GM21526 (cell line): ENCODE measurements at regions not wholly inside any gene's neighbourhood (a gene's known extent, or its start where the extent isn't known, plus 50 kb on each side); places are given as distances from the start of the nearest gene placed in this dataset.
"Not testable (repeated sequence)": the region's sequence is repeated elsewhere in the genome, so short reads cannot be mapped to it uniquely, and the experiment has no call there.

Experiments used
- ATAC-seq: cut with Tn5 transposase; IDR thresholded peaks from one replicate; pipeline ENCODE4 v1.9.1; 2021; ENCODE audit warnings: moderate library complexity; ENCODE audit not compliant: unreplicated experiment, low FRiP score

DNA sequence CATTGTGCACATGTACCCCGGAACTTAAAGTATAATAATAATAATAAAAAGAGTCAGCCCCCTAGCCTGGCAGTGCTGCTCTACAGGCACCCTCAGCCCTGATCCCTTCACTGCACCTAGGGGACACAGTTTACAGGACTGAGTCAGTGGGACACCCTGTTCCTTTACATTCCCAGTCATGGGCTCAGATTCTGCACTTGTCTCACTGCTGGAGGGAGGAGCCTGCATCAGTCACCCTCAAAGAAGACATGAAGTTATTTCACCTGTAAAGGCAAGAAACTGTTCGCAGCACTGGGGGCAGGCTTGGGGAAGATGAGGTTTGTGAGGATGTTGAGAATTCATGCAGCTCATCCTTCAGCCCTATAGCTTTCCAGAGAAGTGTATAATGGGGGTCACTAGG is 50.7 kb upstream of the VPREB1 start:
- no peak for ATAC-seq

DNA sequence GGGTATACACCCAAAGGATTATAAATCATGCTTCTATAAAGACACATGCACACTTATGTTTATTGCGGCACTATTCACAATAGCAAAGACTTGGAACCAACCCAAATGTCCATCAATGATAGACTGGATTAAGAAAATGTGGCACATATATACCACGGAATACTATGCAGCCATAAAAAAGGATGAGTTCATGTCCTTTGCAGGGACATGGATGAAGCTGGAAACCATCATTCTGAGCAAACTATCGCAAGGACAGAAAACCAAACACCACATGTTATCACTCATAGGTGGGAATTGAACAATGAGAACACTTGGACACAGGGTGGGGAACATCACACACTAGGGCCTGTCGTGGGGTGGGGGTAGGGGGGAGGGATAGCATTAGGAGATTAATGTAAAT is 51.1 kb upstream of the VPREB1 start:
- ATAC-seq: not testable (repeated sequence)

DNA sequence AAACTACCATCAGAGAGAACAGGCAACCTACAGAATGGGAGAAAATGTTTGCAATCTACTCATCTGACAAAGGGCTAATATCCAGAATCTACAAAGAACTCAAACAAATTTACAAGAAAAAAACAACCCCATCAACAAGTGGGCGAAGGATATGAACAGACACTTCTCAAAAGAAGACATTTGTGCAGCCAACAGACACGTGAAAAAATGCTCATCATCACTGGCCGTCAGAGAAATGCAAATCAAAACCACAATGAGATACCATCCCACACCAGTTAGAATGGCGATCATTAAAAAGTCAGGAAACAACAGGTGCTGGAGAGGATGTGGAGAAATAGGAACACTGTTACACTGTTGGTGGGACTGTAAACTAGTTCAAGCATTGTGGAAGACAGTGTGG is 51.6 kb upstream of the VPREB1 start:
- not testable (repeated sequence) for ATAC-seq

DNA sequence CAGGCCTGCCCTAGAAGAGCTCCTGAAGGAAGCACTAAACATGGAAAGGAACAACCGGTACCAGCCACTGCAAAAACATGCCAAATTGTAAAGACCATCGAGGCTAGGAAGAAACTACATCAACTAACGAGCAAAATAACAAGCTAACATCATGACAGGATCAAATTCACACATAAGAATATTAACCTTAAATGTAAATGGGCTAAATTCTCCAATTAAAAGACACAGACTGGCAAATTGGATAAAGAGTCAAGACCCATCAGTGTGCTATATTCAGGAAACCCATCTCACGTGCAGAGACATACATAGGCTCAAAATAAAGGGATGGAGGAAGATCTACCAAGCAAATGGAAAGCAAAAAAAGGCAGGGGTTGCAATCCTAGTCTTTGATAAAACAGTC is 54.8 kb upstream of the VPREB1 start:
- ATAC-seq: not testable (repeated sequence)

DNA sequence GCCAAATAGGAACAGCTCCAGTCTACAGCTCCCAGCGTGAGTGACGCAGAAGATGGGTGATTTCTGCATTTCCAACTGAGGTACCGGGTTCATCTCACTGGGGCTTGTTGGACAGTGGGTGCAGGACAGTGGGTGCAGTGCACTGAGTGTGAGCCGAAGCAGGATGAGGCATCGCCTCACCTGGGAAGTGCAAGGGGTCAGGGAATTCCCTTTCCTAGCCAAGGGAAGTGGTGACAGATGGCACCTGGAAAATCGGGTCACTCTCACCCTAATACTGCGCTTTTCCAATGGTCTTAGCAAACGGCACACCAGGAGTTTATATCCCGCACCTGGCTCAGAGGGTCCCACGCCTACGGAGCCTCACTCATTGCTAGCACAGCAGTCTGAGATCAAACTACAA is 56.7 kb upstream of the VPREB1 start:
- not testable (repeated sequence) for ATAC-seq

DNA sequence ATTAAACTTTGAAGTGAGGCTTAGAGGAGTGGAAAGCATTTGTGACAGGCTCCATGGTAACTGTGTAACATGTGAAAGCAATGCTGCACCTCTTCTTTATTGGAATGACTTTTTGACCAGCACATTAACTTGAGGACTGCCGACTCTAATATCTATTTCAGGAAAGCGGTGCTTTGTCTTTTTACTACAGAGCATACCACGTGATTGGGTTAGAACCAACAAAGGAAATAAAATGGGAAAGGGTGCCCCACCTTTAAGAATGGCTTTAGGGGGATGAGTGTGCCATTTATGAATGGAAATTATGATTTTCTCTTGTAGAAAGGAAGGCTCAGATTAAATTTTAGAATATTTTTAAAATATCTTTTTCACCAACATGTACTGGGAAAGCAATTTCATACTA is 57.3 kb upstream of the VPREB1 start:
- no peak for ATAC-seq

DNA sequence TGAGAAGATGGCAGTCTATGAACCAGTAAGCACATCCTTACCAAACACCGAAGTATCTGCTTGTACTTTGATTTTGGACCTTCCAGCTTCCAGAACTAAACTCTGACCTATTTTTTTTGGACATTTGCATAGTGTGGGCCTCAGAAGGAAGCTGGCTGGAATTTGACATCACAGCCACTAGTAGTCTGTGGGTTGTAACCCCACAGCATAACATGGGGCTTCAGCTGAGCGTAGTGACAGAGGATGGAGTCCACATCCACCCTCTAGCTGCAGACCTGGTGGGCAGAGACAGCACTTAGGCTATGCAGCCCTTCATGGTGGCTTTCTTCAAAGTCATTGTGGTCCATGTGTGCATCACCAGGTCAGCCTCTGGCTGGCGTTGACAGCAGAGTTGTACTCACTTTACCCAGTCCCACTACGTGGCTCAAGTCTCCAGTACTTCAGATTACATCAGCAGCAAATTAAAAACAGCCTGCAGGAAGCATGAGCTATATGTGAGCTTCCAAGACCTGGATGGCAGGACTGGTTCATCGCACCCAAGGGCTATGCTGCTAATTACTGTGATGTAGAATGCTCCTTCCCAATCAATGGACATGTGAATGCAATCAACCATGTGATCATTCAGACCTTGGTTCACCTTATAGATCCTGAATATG is 58.6 kb upstream of the VPREB1 start:
- ATAC-seq: no peak

DNA sequence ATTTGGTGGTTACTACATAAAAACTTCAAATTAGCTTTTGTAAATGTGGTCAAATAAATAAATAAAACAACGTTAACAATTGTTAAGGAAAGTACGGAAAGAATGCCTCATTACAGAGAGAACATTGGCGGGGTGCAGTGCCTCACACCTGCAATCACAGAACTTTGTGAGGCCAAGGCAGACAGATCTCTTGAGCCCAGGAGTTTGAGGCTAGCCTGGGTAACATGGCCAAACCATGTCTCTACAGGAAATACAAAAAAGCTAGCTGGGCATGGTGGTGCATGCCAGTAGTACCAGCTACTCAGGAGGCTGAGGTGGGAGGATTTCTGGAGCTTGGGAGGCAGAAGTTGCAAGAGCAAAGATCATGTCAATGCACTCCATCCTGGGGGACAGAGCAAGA is 59.4 kb upstream of the VPREB1 start:
- ATAC-seq: no peak

DNA sequence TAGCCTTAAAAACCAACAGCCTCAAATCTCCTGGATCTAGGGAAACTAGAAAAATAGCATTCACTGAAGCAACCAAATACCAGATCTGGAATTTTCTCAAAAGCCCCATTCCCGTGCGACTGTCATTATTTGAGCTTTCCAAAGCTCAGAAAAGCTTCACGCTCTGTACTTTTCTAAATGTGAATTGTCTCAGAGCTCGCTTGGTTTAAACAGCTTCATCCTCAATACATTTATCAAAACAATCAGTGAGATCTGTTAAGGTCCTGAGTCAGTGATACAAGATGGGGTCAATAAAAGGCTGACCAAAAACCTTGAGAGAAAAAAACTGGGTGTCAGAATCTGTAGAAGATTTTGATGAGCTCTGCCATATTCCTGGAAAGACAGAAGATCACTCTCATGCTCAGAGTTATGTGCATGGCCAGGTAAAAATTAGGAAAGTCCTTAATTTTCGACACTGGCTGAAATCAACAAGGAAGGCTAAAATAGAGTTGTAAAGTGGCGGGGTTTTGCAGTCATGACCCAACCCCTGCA is 60.2 kb upstream of the VPREB1 start:
- no peak for ATAC-seq

DNA sequence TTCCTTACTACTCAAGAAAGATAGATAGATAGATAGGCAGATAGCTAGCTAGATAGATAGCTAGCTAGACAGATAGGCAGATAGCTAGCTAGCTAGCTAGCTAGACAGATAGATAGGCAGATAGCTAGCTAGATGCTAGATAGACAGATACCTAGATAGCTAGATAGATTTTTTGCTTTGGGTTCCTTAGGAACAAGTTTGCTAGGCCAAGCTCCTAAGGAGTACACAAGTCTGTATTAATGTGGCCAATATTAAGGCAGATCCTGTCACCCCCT is 61.7 kb upstream of the VPREB1 start:
- ATAC-seq: no peak

DNA sequence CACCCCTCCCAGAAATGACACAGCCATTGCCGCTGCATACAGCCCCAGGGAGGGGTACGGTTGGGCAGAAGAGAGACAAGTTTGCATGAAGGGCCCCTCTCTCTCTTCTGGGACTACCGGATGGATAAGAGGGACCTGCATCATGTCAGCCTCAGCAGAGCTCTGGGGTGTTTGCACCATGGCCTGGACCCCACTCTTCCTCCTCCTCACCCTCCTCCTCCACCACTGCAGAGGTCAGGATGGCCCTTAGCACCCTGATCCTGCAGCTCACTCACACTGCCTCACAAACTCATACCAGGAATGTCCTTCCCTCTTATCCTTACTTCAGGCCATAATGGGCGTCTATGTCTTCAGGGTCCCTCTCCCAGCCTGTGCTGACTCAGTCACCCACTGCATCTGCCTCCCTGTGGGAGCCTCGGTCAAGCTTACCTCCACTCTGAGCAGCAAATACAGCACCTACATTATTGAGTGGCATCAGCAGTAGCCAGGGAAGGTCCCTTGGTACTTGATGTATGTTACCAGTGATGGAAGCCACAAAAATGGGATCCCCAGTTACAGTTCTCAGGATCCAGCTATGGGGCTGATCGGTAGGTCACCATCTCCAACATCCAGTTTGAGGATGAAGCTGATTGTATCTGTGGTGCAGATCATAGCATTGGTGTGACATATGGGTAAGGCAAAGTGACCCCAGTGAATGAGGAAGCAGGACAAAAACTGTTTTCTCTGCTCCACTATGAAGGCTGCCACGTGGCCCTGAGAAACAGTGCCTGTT is 62.2 kb upstream of the VPREB1 start:
- ATAC-seq: no peak

DNA sequence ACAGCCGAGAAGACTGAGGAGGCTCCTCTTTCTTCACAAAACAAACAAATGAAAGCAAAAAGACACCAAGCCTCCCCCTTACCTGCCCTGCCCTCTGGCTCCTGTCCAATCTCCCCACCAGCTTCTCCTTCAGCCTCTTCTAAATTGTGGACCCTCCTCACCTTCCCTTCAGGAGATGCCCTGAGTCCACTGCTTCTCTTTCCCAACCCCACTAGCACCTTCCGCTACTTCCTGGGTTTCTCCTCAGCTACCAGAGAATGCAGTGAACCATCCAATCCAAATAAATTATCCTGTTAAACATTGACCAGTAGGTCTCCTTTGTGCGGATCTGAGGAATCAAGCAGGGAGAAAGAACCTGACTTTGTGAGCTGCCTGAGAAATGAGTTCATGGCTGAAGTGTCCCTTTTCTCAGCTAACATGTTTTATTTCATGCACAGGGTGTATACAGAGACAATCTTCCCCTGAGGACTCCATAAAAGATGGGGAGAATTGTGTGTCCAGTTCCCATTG is 63.2 kb upstream of the VPREB1 start:
- no peak for ATAC-seq

DNA sequence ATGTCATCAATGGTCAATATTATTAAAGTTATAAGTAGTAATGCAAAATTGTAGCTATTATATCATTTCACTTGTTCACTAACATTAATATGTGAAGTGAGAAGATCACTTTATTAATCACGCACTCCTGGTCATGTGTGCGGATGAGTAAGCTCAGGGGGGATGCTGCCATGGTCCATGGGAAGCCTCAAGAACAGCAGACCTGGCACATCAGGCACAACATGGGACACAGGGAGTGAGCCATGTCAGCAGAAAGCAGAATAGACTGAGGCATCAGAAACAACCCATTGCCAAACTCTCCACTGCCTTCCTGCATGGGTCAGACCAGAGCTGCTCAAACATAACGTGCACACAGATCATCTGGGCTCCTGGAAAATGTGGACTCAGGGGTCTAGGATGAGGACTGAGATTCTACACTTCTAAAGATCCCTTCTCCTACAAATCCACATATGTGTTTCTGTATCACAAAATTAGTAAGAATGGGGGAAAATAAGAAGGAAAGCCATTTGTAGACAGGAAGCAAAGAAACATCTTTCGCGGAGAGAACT is 63.8 kb upstream of the VPREB1 start:
- no peak for ATAC-seq

DNA sequence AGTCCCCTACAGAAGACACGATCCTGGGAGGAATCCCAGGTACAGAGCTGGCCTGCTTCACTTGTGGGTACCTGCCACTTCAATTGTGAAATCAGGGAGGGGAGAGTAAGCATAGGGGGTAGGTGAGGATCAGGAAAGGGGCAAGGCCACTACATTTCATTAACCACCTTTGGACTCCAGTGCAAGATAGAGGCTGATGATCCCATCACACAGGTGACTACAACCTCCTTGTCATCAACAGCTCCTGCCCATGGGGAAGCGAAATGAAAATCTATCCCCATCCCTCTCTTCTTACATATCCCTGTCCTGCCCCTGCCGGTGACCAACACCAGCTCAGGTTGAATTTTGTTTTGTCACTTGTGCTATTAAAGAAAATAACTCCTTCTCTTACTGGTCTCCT is 64.7 kb upstream of the VPREB1 start:
- ATAC-seq: no peak

DNA sequence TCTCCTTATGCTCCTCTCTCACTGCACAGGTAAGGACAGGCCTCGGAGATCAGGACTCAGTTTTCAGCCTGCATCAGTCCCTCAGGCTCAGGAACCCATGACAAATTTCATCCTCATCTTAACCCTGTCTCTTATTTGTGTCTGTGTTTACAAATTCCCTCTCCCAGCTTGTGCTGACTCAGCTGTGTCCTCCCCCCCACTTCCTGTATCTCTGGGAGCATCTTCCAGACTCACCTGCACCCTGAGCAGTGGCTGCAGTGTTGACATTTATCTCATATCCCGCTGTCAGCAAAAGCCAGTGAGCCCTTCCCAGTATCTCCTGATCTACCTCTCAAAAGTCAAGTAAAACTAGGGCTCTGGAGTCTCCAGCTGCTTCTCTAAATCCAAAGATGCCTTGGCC is 65.6 kb upstream of the VPREB1 start:
- no peak for ATAC-seq

DNA sequence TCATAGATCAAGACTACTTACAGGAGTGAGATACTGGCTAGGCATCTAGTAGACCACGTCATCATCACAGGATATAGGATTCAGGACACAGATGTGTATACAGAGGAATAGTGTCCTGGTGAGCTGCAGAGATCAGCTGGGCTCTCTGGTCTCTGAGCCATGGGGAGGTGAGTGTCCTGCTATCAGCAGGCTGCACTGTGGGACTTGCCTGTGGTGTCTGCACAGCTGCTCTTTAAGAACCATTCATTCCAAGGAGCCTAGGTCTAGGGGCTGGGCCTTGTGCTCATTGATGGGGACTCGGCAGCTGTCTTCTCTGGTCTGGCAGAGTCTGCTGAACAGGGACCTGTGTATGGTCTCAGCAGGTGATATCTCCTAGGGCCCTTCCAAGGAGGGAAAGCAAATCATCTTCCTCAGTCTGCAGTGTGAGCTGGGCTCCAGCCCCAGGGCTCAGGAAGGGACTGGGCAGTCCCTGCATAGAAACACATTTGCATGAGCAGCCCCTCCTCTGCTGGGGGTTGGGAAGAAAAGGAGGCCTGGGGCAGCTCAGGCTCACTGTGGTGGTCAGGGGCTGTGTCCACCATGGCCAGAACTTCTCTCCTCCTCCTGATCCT is 66.1 kb upstream of the VPREB1 start:
- no peak for ATAC-seq

DNA sequence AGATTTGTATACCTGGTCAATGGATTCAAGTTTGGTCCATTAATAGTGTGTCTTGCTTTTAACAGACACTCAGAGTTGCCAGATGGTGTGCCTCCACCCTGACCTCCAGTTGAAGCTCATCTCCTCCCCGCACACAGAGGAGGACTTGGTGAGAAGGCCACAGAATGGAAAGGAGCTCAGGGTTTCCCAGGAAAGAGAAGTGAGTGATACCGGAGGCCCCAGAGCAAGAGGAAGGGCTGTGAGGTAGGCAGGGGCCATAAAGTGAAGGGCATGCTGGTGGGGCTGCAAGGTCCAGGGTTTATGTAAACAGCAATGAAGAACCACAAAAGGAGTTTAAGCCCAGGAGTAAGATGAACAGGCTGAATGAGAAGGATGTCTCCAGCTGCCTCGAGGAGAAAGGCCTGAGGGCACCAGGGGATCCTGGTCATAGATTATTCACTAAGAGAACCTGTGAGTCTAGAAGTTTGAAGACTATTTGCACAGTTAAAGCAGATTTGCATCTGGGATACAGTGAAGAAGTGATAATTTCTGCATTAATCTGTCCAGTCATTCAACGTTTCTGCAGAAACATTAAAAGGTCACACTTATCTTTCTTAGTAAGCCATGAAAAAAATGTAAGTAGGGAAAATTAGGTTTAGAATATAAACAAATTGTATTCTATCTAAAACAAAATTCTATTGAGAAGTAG is 67.5 kb upstream of the VPREB1 start:
- ATAC-seq: no peak

DNA sequence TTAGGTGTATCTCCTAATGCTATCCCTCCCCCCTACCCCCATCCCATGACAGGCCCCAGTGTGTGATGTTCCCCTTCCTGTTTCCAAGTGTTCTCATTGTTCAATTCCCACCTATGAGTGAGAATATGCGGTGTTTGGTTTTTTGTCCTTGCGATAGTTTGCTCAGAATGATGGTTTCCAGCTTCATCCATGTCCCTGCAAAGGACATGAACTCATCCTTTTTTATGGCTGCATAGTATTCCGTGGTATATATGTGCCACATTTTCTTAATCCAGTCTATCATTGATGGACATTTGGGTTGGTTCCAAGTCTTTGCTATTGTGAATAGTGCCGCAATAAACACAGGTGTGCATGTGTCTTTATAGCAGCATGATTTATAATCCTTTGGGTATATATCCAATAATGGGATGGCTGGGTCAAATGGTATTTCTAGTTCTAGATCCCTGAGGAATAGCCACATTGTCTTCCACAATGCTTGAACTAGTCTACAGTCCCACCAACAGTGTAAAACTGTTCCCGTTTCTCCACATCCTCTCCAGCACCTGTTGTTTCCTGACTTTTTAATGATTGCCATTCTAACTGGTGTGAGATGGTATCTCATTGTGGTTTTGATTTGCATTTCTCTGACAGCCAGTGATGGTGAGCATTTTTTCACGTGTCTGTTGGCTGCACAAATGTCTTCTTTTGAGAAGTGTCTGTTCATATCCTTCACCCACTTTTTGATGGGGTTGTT is 71.5 kb upstream of the VPREB1 start:
- not testable (repeated sequence) for ATAC-seq

DNA sequence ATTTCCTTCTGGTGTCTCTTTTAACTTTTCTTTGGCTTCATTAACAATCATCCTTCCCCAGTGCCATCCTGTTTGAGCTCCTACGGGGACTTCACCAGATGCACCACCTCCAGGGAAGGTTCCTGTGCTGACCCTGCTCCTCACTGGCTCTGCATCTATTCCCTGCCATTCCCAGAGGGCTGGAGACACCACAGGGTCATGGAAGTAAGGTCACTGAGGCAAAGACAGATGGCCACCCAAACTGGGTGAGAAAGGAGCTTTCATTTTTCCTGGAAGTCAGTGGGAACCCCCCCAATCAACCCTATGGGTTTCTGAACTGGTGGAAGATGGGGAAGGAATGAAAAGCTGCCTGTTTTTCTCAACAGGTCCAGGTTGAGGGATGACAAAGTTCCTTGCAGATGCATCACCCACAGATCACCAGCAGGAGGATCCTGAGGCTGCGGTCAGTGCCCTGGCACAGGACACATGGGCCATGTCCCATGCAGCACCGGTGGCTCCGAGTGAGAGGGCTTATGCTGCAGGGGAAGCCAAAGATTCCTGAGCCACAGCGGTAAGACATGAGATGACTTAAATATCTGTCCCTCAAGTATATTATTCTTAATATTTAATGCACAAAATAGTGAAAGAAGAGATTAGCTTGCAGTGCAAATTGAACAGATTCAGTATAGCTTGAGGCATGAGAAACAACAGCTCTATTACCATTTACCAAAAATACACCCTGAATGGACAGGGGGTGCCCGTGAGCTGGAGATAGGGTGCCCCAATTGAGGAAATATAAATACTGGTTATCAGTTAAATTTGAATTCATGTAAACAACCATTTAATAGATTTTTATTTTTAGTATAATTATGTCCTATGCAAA is 73.0 kb upstream of the VPREB1 start:
- ATAC-seq: no peak
